HL-60/S4 treated with retinoic acid at 250 ng/mL for 4 days and 3 days (cell line): ENCODE measurements at regions not wholly inside any gene's neighbourhood (a gene's known extent, or its start where the extent isn't known, plus 50 kb on each side); places are given as distances from the start of the nearest gene placed in this dataset.

Source experiments
- in situ Hi-C: fragments of 300-500 bp; cut with MboI; formaldehyde crosslinking; loops from 2 replicates; pipeline ENCODE4 v1.7.0; 2022; ENCODE audit warnings: low sequenced_read_pairs

DNA sequence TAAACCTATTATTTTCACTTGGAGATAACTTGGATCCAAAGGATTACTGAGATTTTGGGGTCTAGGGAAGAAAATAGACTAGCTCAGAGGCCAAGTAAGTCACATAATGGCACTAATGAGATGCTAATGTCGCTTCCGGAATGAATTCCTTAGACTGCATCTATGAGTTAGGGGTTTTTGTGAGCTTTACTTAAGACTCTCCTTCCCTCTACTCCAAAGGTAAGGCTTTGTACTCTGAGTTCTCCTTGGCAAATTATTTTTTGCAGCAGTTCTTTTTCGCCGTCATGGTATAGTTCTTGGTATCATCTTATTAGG is 143.9 kb upstream of the KLF14 start:
- in situ Hi-C loops, result no loop called here

GRCh38 chr7:130878785-130879184 is 144.8 kb upstream of the KLF14 start:
- in situ Hi-C loops, result no loop called here

GRCh38 chr7:130879191-130879590 is 145.2 kb upstream of the KLF14 start:
- in situ Hi-C loops, result no loop called here

DNA sequence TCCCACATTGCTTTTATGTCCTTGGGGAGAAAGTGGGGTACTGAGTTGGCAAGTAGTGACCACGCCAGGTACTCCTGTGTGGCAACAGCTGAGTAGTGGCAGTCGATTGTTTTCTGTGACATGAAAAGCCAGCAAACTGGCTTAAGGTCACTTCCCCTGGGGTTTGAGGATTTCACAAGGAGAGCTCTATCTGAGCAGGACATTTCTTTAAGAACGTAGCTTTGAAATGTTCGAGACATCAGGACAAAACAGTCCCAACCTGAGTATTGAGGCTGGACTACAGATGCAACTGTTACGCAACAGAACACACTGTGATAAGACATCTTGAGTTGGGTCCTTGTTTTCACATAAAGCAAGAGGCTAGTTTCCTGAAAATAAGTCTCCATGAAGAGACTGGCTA is 146.7 kb upstream of the KLF14 start:
- in situ Hi-C loops, result no loop called here

DNA sequence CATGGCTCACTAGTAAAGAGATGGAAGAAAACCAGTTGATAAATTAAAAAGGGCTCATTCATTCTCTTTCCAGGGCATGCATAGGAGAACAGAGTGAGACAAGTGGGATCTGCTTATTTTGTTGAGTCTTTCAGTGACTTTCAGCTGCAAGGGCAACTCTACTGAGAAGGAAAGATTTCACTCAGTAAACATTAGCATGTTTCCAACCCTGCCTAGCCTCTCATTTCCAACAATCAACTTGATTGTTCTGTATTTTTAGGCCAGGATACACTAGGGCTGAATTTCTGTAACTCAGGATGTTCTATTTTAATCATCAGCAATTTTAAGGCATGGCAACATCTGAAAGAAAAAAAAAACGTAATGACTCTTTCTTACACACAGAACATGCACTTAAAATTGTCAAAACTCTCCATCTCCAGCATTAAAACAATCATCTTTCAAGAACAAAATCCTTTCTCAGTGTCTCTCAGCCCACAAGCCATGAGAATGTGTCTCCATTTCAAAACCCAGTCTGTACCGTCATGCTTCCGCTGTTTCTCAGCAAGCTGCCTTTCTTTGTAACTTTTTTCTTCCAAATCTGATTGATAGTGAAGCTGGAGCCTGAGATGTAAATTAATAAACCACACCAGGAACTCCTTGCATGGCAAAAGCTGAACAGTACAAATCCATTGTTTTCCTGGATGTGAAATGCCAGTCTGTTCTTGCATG is 147.2 kb upstream of the KLF14 start:
- in situ Hi-C loops, result no loop called here

GRCh38 chr7:130881799-130882141 is 147.8 kb upstream of the KLF14 start:
- in situ Hi-C loops, result no loop called here

GRCh38 chr7:130882396-130882795 is 148.4 kb upstream of the KLF14 start:
- in situ Hi-C loops, result no loop called here

DNA sequence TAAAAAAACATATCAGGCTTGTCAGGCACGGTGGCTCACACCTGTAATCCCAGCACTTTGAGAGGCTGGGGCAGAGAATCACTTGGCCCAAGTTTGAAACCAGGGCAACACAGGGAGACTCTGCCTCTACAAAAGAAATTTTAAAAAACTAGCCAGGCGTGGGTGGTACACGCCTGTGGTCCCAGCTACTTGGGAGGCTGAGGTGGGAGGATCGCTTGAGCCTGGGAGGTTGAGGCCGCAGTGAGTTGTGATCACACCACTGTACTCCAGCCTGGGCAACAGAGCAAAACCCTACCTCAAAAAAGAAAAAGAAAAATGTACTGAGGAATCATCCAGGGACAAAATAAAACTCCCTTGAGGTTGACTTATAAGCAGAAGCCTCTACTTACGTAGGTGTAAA is 149.9 kb upstream of the KLF14 start:
- in situ Hi-C loops, result no loop called here

DNA sequence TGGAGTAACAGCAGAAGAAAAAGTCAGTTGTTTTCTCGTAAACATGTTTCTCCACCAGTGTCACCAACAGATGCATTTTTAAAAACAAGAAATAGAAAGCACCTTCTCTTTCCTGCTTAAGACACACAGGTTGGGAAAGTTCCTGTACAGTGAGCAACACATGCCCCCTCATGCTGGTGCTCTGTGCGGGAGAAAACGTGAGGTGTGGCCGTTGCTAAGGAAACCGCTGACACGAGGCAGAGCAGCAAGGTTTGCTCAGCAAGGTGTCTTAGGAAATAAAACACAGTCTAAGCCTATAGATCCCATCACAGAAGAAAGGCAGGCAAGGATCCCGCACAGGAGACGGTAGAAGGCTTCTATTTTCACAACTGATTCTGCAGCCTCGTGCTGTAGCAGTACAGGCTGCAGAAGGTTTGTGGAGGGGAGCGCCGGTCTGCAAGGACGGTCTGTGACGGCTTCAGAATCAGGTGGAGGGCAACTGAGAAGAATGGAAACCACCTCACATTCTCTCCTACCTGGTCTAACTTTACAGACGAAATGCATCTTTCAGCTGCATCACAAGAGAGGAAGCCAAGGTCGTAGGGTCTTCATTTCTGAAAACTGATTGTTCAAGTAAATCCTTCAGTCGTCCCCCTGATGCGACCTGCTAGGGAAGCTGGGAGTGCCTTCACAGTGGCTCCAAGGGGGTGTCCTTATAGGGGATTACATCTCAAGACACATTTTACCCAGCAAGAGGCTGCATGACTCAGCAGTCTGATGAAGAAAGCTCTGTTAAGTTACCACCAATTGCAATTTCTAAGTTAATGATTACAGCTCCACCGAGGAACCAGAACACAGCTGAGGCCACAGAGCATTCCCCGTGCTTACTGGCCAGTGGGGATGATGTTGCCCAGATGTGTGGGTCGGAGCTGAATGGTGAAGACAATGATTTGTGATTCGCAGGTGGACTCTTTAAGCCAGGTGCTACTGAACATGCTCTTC is 150.7 kb upstream of the KLF14 start:
- in situ Hi-C loops, result no loop called here

DNA sequence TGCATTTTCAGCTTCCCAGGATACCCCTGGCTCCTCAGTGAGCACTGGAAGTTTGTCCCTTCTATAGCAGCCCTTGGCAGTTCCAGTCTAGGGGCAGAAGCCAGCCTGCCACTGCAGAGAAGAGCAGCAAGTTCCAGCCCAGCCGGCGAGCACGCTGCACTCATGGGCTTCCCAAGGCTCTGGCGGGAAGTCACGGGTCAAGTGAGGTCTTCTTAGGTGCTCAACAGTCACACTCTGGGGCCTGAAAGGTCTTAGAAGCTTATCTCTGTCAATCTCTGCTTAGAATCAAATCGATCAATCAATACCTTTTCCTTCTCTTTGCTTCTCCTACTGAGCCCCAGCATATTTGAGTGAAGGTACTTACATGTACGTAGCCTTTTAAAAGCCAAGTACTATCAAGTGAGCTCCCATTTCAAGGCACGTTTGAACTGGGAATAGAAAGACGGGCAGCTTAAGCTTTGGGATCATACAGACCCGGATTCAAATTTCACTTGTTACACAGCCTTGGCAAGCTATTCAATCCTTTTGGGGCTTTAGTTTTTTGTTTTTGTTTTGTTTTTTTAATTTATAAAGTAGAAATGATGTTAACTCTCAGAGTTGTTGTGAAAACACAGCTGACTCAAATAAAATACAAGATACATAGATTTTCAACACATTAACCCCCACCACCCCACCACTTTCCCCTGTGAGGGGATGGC is 152.6 kb upstream of the KLF14 start:
- in situ Hi-C loops, result no loop called here

DNA sequence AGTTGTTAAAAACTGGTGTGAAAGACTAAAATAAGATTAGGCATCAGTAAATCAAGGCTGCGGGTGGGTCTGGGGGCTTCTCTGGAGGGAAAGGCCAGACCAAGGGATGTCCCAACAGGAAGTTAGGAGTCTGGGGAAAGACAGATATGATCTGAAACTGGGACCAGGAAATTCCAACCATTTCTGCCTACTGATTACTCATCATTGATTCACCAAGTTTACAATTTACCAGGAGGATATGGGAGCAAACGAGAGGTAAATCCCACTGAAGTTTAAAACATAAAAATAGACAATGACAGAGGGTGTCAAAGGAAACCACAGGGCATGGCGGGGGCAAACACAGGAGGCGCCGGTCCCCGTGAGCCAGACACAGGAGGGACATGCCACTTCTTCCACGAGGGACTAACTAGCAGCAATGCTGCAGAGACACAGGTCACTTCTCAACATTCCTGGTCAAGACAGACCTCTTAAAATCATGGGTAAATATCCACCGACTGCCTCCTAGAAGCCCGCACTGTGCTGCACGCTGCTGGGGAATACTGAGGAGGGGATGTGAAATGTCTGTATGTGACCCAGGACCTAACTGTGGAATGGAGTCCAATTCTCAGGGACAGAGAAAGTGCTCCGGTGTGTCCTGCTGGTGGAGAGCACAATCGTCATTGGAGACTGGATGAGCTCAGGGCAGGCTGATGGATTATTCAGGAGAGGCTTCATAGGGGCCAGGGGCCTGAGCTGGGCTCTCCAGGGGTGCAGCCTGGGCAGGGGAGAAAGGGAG is 153.4 kb upstream of the KLF14 start:
- in situ Hi-C loops, result no loop called here

GRCh38 chr7:130887957-130888371 is 154.0 kb upstream of the KLF14 start:
- in situ Hi-C loops, result no loop called here

DNA sequence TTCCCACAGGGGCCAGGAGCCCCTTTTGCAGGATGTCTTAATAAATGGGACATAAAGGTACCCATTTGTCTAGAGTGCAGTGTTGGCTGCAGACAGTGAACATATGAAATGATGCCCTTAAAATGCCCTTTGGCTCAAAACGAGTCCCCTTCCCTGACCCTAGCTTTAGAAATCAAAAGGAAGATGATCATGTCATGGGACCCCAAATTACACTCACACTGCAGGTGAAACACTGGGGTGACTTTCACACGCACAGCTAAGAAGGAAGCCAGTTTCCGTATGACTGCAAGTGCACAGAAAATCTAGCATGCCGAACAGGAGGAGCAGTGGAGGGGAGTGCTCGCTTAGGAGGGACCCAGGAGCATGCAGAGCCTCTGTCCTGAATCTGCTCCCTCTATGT is 154.5 kb upstream of the KLF14 start:
- in situ Hi-C loops, result no loop called here

DNA sequence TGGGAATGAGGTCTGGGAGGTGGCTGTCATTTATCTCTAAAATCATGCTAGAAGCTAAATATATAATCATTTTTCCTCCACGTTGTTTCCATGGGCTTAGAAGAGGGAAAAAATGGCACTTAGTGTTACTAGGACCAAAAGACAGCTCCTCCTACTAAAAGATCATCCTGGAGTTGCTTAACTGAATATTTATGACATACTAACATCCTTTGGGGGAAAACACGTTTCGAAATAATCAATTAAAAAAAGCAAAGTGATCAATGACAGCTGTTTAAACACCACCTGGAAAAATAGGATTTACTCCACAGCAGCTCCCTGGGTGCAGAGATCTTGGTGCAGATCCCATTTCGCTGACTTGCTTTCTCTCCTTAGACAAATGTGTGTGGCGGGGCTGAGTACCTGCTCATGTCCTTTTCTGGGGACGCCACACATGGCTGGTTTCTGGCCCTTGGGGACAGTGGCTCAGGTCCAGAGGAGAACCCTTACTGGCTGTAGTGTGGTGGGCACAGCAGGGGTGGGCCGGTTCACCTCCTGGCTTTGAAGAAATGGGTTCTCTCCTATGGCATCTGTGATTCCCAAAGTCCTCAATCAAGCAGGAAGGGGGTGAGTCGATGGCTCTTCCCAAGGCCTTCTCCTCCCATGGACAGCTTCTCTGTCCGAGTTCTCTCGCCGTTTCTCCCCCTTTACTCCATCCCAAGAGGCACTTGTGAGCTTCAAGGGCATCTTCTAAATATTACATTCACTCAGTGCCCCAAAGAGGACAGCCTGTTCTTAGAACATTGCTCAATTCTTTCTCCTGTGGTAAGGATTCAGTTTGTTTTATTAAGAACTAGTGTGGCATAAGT is 156.4 kb upstream of the KLF14 start:
- in situ Hi-C loops, result loop anchor here (10.0 kb wide), 1 partner anchor 154 kb away; no protein-coding TSS in a partner anchor

DNA sequence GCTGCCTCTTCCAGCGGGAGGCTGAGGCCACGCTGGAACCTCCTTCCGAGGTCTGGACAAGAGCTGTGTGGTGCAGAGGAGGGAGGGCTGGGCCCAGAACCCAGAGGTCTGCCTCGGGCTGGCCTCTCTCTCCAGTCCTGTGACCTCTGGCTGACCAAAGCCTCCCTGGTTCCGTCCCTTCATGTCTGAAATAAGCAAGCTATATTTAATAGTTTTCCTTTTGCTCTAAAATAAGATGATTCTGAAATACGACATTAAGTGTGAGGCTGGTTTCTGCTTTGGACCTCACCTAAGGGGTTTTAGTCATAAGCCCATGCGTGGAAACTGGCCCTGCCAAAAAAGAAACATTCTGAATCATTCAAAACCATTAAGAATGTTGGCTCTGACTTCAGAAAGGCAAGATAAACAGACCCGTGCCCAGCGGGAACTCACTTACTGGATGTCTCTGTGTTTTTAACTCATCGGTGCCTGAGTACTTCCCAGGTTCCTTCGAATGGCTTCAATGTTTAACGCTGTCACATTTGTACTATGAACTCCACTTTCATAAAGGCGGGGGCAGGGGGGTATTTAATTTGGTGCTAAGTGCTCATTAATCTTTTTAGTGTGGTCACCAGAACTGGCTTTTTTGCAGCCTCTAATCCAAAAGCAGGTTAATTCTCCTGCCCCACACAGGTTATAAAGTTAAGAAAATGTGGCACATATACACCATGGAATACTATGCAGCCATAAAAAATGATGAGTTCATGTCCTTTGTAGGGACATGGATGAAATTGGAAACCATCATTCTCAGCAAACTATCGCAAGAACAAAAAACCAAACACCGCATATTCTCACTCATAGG is 157.5 kb upstream of the KLF14 start:
- in situ Hi-C loops, result loop anchor here (10.0 kb wide), 1 partner anchor 153 kb away; no protein-coding TSS in a partner anchor

- in situ Hi-C loops, result loop anchor here (10.0 kb wide), 1 partner anchor 151 kb away; no protein-coding TSS in a partner anchor
These were observed 159.5 kb upstream of the KLF14 start for GRCh38 chr7:130893441-130893894.

- in situ Hi-C loops, result loop anchor here (10.0 kb wide), 1 partner anchor 150 kb away; no protein-coding TSS in a partner anchor
These were observed 160.3 kb upstream of the KLF14 start for GRCh38 chr7:130894146-130894908.
